ENCODE measurements at regions not wholly inside any gene's neighbourhood (a gene's known extent, or its start where the extent isn't known, plus 50 kb on each side); places are given as distances from the start of the nearest gene placed in this dataset.

DNA sequence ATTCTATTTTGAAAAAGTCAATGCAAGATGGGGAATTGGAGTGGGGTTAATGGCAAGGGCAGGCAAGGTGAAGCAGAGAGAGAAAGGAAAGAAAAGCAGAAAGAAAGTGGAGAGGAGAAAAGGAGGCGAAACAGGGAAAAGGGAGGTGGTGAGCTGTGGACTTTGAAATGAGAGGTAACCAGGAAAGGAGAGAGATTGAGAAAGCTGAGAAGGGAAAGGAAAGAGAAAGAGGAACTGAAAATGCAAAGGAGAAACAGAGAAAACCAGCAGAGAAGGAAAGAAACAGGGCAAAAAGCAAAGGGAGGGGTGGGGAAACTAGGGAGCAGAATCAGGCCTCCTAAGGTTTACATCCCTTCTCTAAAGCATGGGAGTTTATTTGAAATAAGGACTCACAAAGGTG, 72.5 kb upstream of the TPK1 start:
- TF ChIP-seq, protein P1, sequence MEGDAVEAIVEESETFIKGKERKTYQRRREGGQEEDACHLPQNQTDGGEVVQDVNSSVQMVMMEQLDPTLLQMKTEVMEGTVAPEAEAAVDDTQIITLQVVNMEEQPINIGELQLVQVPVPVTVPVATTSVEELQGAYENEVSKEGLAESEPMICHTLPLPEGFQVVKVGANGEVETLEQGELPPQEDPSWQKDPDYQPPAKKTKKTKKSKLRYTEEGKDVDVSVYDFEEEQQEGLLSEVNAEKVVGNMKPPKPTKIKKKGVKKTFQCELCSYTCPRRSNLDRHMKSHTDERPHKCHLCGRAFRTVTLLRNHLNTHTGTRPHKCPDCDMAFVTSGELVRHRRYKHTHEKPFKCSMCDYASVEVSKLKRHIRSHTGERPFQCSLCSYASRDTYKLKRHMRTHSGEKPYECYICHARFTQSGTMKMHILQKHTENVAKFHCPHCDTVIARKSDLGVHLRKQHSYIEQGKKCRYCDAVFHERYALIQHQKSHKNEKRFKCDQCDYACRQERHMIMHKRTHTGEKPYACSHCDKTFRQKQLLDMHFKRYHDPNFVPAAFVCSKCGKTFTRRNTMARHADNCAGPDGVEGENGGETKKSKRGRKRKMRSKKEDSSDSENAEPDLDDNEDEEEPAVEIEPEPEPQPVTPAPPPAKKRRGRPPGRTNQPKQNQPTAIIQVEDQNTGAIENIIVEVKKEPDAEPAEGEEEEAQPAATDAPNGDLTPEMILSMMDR (IDR thresholded peaks at IDR 0.05): no peak
- TF ChIP-seq EZH2 (IDR thresholded peaks at IDR 0.05; ENCODE audit: borderline replicate concordance, insufficient read depth, low read depth, low read length, poor library complexity, severe bottlenecking): no peak
